NCI-H82 treated with DMSO at 0.1 percent for 48 hours (cell line): ENCODE measurements at regions not wholly inside any gene's neighbourhood (a gene's known extent, or its start where the extent isn't known, plus 50 kb on each side); places are given as distances from the start of the nearest gene placed in this dataset.
A peak's percentile ranks its signal among the peaks of the same experiment; 100 is the strongest.
"Not testable (repeated sequence)": the region's sequence is repeated elsewhere in the genome, so short reads cannot be mapped to it uniquely, and the experiment has no call there.

Experiments used
- DNase-seq: peaks from one replicate; lab custom pipeline; 2025; ENCODE audit not compliant: unreplicated experiment; lab: John Stamatoyannopoulos, UW

- DNase-seq = no peak
Measured at GRCh38 chr7:83832009-83832408, 183.1 kb upstream of the SEMA3E start.

GRCh38 chr7:83827036-83827435 is 178.1 kb upstream of the SEMA3E start:
- no peak for DNase-seq

DNA sequence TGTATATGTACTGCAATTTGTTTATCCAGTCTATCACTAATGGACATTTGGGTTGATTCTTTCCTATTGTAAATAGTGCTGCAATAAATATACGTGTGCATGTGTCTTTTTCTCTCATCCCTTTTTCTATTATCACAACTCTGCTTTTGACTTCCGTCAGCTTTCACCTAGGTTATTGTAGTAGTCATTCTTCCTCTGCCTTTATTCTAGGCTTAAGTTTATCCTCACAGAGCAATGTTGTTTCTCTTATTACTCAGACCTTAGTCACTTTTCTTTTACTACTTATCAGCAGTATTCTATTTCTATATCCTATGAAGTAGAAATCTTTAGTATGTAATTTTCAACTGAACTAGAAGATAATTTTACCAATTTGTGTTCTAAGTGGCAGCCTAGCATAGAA is 175.3 kb upstream of the SEMA3E start:
- no peak for DNase-seq

DNA sequence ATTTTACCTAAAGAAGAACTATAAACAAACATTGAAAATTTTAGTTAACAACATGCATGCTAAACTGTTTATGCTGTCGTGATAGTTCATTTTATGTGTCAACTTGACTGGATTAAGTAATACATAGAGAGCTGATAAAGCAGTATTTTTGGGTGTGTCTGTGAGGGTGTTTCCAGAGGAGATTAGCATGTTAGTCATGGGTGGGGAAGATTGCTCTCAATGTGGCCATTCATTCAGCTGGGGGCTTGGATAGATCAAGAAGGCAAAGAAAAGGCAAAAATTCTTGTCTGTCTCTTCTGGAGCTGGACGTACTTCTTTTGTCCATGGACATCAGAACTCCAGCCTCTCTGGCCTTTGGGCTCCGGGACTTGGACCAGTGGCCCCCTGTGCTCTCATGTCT is 172.9 kb upstream of the SEMA3E start:
- no peak for DNase-seq

DNA sequence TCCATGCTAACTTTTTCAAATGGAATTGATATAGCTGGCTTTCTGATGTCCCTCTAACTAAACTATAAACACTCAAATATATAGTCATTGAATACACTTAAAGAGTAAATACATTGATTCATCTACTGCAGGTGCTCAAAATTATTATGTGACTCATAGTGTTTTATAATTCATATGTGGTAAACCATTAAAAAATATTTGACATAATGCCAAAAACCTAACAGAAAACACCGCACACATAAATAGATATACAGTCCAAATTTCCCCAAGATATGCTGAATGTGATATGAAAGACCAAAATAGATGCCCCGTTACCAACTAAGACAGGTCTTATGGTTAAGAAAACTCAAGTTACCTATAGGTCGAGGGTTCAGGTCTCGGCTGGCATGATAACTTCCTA is 171.7 kb upstream of the SEMA3E start:
- no peak for DNase-seq

DNA sequence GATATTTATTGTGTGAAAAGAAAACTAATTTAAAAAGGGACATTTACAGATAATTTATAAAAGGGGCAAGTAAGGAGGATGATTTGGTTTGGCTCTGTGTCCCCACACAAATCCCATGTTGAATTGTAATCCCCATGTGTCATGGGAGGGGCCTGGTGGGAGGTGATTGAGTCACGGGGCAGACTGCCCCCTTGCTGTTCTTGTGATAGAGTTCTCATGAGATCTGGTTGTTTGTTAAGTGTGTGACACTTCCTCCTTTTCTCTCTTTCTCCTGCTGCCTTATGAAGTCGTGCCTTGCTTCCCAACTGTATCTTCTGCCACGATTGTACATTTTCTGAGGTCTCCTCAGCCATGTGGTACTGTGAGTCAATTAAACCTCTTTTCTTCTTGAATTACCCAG is 171.0 kb upstream of the SEMA3E start:
- no peak for DNase-seq

DNA sequence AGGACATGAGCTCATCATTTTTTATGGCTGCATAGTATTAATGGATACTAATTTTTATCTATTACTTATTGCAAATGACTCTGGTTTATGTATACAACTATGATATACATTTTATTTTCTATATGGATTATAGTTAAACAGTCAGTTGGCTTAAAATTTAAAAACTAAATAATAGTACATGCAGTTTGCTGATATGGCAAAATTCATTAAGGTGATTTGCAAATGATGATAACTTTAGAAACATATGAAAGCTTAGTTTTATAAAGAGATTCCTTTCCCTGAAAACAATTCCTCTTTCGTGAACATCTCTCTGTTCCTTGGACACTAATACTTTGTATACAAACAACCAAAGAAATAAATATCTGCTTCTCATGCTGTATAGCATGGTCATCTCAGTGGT is 165.5 kb upstream of the SEMA3E start:
- DNase-seq = no peak

- DNase-seq = not testable (repeated sequence)
Measured at GRCh38 chr7:83812563-83812962, 163.6 kb upstream of the SEMA3E start.

DNA sequence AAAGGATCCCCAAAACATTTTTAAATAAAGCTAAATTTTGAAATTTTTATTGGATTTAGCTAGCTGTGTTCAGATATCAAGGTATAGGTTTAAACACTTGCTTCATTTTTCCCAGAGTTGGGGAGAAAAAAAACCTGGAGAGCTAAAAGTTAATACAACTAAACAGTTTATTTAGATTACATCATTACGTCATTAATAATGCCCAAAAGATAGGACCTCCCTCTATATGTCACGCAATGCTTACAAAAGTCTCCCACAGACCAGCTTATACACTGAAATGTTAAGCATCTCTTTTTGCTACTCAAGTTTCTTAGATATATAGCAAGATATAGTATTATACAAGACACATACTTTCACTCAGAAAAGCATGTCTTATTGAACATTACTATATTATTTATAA is 160.0 kb upstream of the SEMA3E start:
- no peak for DNase-seq

DNA sequence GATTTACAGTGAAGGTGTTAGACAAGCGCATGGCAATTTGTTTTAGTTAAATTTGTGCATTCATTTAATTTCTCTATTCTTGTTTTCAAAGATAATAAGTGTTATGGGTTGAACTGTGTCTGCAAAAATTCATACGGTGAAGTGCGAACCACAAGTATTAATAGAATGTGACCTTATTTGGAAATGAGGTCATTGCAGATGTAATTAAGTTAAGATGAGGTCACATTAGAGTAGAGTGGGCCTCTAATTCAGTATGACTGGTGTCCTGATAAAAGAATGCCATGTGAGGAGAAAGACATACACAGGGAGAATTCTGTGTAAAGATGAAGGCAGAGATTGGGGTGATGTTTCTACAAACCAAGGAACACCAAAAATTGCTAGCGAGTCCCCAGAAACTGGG is 158.8 kb upstream of the SEMA3E start:
- no peak for DNase-seq

- DNase-seq = no peak
Measured at GRCh38 chr7:83806538-83806937, 157.6 kb upstream of the SEMA3E start.

GRCh38 chr7:83799333-83799732 is 150.4 kb upstream of the SEMA3E start:
- DNase-seq = no peak

DNA sequence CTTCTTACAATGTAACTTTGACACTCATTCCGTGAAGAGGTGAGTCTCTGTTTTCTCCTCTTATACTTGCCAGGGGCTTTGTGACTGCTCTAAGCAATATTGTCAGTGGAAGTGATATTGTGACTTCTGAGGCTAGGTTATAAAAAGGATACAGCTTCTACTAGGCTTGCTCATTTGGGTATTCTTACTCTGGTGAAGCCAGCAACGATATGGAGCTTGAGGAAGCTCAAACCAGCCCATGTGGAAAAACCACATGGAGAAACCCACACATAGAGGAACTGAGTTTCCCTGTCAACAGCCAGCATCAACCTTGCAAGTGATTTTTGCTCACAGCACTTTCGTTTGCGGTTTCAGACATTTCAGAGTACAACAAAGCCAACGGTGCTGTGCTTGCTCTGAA is 149.6 kb upstream of the SEMA3E start:
- DNase-seq = no peak

DNA sequence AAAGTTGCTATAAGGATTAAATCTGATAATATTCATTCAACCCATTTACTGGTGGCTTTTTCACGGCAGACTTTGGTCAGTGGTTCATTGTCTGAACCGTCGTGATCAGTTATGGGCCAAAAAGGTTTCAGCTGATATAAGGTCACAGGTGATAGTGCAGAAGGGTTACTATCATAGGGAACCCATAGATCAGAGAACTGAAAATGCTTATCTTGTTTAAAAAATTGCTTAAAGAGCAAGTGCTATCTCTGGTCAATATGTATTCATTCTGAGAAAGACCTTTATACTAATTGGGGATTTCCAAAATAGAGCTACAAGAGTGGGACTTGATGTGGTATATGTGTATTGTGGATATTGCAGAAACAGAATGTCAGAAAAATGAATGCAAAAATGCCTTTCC is 147.8 kb upstream of the SEMA3E start:
- no peak for DNase-seq

- DNase-seq = peak; percentile 36
Measured at GRCh38 chr7:83794829-83795228, 145.9 kb upstream of the SEMA3E start.

GRCh38 chr7:83793558-83793957 is 144.6 kb upstream of the SEMA3E start:
- no peak for DNase-seq

DNA sequence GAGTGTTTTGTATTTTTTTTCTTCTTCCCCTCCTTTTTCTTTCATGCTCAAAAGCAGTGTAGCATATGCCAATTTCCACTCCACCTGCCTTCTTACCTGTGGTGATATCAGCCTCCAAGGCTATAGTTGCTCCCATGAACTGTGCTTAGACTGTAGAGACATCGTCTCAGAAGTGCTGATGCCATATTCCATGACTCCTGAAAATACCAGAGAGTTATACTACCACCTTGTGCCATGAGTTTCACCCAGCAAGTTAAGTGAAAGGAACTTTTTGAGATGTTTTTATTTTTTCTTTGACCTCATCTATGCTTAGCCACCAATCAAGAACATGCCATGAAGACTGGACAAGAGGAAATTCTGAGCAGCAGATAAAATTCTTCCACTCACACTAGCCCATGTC is 142.8 kb upstream of the SEMA3E start:
- no peak for DNase-seq

- no peak for DNase-seq
Measured at GRCh38 chr7:83786858-83787257, 137.9 kb upstream of the SEMA3E start.

DNA sequence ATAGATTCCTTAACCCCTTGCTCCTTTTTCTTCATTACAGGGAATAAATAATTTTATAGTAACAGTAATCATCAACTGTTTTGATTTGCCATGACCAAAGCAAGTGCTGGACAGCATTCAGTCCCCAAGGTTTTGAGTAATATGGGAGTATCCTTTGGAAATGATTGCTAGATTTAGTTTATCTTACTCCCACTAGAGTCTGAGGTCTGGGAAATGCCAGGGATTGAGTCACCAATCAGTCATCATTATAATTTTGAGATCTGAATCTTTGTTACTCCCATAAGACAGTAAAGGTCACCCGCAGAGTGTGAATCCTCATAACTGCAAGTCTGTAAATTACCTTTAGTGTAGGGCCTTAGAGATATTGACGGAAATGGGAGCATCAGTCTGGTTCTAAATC is 133.7 kb upstream of the SEMA3E start:
- DNase-seq = no peak

DNA sequence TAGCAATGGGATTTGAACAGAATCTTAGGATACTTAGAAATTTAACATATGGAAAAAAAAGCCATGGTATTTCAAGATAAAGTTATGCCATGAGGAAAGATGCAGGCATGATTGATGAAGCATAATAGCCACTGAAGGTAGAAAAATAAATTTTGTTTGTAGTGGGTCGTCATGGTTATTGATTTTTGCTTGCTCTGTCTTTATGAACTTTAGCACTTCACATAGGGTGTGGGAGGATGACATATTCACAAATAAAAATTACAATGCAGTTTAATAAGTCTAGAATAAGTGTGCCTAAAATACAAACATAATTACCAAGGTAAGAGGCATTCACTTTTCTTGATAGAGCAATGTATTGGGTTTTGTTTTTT is 129.1 kb upstream of the SEMA3E start:
- DNase-seq = no peak

- no peak for DNase-seq
Measured at GRCh38 chr7:83777406-83778072, 128.6 kb upstream of the SEMA3E start.

GRCh38 chr7:83769407-83769806 is 120.5 kb upstream of the SEMA3E start:
- DNase-seq = no peak

DNA sequence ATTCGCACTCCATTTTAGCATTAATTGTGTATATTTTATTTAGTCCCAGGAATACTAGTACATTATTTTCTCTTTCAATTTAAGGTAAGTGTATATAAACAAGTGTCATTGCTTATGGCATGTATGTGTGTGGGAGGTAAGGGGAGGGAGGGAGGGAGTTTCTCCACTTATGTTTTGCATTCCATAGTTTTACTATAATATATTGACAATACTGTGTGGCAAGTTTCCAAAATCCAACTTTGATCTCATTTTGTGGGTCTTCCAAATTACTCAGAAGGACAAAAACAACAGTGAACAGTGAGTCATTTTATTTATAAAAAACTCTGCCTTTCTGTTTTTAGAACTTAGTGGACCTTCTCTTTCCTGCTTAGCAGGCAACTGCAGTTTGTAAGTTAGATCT is 102.3 kb upstream of the SEMA3E start:
- no peak for DNase-seq

GRCh38 chr7:83749495-83749894 is 100.6 kb upstream of the SEMA3E start:
- no peak for DNase-seq
